CD4-positive, alpha-beta T cell treated with Interleukin-6 at 100 ng/mL for 8 hours (primary cell): ENCODE measurements at regions not wholly inside any gene's neighbourhood (a gene's known extent, or its start where the extent isn't known, plus 50 kb on each side); places are given as distances from the start of the nearest gene placed in this dataset.
"Not testable (repeated sequence)": the region's sequence is repeated elsewhere in the genome, so short reads cannot be mapped to it uniquely, and the experiment has no call there.

Experiments
- DNase-seq: peaks from one replicate; pipeline ENCODE4 v3.0.0-alpha.2; 2020; ENCODE audit warnings: mixed read lengths, low spot score

GRCh38 chr4:66929748-66930147, 615.6 kb downstream of the CENPC start:
- DNase-seq: no peak

- DNase-seq: not testable (repeated sequence)
Observed at GRCh38 chr4:66928881-66929280, 616.4 kb downstream of the CENPC start.

GRCh38 chr4:66927937-66928336, 617.4 kb downstream of the CENPC start:
- no peak for DNase-seq

- DNase-seq: no peak
Observed at GRCh38 chr4:66926687-66927086, 618.6 kb downstream of the CENPC start.

GRCh38 chr4:66923081-66923865, 622.0 kb downstream of the CENPC start:
- DNase-seq: no peak

- DNase-seq: no peak
Observed at GRCh38 chr4:66921433-66921832, 623.9 kb downstream of the CENPC start.

- DNase-seq: no peak
Observed at GRCh38 chr4:66920514-66920913, 624.8 kb downstream of the CENPC start.

- DNase-seq: no peak
Observed at GRCh38 chr4:66911880-66912279, 633.4 kb downstream of the CENPC start.

- no peak for DNase-seq
Observed at GRCh38 chr4:66906314-66906713, 639.0 kb downstream of the CENPC start.

GRCh38 chr4:66899422-66900065, 645.8 kb downstream of the CENPC start:
- no peak for DNase-seq

GRCh38 chr4:66893807-66894206, 651.5 kb downstream of the CENPC start:
- DNase-seq: no peak

GRCh38 chr4:66887061-66887460, 658.2 kb downstream of the CENPC start:
- no peak for DNase-seq

- DNase-seq: no peak
Observed at GRCh38 chr4:66885501-66886165, 659.7 kb downstream of the CENPC start.

- no peak for DNase-seq
Observed at GRCh38 chr4:66876946-66877345, 668.4 kb downstream of the CENPC start.

GRCh38 chr4:66872661-66873060, 672.6 kb downstream of the CENPC start:
- no peak for DNase-seq

- no peak for DNase-seq
Observed at GRCh38 chr4:66863481-66863880, 681.8 kb downstream of the CENPC start.

- DNase-seq: no peak
Observed at GRCh38 chr4:66855956-66856355, 689.3 kb downstream of the CENPC start.

- no peak for DNase-seq
Observed at GRCh38 chr4:66853845-66854244, 691.5 kb downstream of the CENPC start.

- no peak for DNase-seq
Observed at GRCh38 chr4:66852843-66853242, 692.5 kb downstream of the CENPC start.

GRCh38 chr4:66849596-66849995, 695.7 kb downstream of the CENPC start:
- DNase-seq: no peak

GRCh38 chr4:66842724-66843088, 702.6 kb downstream of the CENPC start:
- no peak for DNase-seq

GRCh38 chr4:66842026-66842723, 703.1 kb downstream of the CENPC start:
- no peak for DNase-seq

GRCh38 chr4:66840178-66840577, 705.1 kb downstream of the CENPC start:
- DNase-seq: no peak
